HG03469 (cell line): ENCODE measurements at regions not wholly inside any gene's neighbourhood (a gene's known extent, or its start where the extent isn't known, plus 50 kb on each side); places are given as distances from the start of the nearest gene placed in this dataset.

Source experiments
- ATAC-seq: cut with Tn5 transposase; IDR thresholded peaks from one replicate; pipeline ENCODE4 v1.9.1; 2021; ENCODE audit warnings: mild to moderate bottlenecking, moderate library complexity, moderate number of reproducible peaks; ENCODE audit not compliant: unreplicated experiment

DNA sequence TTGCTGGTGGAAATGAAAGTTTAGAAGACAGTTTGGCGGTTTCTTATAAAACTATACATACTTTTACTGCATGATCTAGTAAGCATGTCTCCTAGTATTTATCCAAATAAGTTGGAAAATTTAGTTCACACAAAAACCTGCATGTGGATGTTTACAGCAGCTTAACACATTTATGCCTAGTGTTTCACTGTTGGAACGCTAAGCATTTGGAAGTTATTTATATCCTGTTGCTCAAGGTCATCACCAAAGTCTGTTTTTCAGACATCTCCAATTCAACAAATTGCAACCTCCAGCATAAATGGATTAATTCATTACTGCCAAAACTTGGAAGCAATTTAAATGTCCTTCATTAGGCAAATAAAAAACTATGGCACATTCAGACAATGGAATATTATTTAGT is 461.8 kb downstream of the SUCLA2 start:
- ATAC-seq: no peak

DNA sequence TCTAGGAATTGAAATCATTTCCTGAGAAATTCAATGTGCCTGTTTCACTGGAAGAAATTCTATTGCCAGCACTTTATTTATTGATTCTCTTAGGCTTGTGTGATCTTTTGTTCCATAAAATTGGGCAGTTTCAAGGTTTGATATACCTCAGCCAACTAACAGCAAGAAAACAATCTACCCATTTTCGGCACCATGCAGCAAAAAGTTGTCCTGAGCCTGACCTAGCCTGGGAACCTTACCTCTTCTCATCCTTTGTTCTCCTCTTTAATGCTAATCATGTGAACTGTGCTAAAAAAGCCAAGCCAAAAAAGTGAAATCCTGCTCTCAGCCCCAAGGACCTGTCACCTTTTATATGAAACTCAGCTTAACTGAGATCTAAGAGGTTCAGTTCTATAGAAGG is 477.3 kb downstream of the SUCLA2 start:
- ATAC-seq: no peak

DNA sequence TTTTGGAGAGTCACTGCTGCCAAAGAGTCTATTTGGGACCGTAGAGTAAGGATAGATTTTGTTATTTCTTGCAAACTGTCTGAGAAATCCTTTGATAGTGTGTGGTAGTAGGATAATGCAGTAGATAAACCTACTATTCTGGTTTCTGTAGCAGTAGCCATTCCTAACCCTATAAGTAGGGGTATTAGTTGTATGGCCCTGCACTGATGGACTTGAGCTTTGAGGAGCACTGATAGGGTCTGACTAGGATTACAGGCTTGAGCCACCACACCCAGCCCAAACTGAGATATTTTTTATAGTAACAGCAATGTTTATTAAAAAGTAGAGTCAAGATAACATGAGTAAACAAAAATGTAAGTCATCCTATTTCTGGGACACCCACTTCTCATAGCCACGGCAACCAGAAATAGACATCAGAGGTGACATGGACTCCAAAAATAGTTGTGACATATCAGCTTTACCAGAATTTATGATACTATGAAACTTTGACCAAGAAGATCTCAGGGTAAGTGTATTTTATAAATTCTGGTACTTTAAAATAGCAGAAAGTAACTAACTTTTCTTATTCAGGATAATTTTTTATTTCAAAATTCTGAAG is 479.1 kb downstream of the SUCLA2 start:
- ATAC-seq: no peak

DNA sequence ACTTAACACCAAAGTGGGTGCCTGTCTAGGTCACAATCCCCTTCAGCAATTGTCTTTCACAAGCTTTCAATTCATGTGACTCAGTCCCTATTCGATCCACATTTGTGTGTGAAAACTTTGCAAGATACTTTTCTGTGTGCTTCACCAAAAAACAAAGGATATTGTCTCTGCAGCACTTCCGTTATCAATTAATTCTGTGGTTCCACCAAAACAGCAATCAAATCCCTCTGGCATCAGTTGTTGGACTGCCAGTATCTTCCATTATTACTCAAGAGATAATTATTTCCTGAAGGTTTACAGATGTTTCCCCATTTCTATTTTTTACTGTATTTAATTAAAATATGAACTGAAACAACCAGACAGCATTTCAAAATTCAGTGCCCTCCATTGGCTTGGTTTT is 481.4 kb downstream of the SUCLA2 start:
- ATAC-seq: no peak

DNA sequence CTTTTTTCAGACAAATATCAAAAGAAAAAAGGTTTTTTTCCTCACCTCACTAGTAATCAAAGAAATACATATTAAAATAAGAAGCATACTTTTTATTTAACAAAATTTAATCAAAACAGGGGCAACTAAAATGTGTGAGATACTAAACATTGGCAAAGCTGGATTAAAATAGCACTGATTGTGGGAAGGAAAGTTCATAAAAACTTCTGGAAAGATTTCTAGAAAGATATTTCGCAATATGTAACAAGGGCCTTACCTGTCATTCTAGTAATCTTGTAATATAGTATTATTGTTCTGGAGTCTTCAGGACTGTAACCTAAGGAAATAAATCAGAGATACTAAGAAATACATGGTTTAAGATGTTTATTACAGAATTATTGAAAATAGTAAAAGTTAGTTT is 482.5 kb downstream of the SUCLA2 start:
- no peak for ATAC-seq

DNA sequence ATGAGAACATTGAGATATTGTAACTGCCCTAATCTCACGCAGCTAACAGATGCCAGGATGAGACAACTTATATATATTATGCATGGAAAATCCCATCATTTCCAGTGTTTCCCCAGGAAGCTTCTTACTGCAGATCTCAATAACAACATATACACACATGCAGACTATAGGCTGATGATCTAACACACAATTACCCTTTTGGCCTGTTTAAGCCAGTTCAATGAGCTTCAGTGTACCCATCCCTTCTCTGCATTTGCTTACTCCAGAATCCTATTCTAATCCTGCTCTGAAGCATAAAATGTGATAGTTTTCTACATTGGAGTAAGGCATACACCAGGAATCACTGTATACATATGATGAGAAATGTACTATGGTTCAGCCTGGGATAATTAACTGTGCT is 489.4 kb downstream of the SUCLA2 start:
- no peak for ATAC-seq

DNA sequence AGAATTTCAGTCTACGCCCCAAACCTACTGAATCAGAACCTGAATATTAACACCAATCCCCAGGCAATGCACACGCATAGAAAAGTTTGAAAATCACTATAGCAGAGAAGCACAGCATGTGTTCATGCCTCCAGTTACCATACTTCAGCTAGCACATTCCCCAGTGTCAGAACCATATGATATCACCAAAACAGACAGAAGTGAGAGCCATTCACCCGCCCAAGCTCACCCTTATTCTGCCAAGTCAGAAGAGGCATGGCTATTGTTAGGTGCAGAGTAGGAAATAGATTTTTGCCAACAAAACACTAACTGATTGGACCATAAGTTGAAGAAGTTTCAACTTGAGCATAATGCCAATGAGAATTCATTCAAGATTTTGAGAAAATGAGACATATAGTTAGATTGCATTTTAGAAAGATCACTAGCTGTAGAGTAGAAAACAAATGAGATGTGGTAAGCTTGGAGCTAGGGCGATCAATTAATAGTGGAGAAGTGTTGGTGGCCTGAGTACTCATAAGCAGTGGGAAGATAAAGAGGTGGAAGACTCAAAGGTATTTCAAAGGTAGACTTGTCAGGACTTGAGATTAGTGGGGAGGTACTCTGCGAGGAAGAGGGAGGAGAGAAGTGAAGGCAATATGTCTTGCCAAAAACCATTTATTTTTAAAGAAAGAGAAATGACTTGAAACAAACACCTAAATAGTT is 492.4 kb downstream of the SUCLA2 start:
- ATAC-seq: no peak

DNA sequence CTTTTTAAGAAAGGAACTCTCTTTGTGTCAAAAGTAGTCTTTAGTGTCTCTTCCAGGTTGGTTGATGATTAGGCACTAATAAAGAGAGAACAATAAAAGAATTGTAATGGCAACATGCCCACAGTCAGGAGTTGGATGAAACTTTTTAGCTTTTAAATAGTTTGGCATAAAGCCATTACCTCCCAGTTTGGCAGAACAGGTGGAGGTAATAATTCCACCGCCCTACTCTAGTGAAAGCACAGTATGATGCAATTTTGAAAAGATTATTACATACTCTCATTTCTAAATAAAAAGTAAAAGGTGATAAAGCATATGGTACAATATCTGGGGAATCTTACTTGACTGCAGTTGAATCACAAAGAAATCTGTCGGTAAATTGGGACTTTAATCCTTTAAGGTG is 497.6 kb downstream of the SUCLA2 start:
- ATAC-seq: no peak

DNA sequence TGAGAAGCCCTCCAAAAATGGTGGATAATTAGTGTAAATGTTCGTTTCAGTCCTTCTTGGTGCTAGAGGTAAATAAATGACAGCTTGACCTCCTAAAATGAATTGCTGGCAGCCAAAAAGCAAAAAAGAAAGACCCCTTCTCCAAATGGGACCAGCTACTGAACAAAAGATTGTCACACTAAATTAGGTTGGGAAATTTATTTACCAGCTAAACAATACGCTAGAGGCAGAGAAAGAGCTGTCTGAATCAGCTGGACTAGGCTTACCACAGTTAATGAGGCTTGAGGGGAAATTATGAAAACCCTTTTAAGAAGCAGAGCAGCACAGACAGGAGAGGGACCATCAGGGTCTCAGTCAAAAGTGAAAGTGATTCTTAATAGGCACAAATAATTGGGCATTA is 498.9 kb downstream of the SUCLA2 start:
- no peak for ATAC-seq

DNA sequence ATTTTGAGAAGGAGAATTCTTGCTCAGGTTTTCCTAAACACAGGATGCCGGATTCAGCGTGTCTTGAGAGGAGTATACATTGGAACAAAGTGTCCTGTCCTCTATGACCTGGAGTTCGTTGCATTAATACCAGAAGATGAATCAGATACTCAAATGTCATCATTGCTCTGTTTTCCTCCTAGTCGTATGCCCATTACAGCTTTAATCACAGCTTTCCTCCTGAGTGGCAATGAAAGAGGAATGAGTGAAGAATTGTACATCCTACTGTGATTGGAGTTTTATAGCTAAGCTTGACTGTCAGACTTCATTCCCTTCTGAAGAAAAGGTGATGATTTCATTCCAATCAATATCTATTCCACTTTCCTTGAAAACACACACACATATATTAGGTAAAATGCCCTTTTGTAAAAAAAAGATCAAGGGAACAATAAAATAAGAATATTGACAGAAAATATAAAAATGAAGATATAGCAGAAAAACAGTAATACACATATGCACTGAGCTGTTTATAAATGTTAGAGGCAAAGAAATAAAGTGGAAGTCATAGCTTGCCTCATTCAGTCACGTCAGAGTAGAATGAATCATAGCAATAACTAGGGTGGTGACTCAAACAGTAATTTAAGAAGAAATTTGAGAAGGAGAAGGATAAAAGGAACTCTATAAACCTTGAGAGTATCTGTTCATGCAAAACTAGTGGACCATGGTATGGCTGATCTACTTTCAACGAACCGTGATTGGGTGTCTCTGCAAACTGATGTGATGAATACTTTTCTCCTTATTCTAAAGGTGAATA is 501.5 kb downstream of the SUCLA2 start:
- ATAC-seq: no peak

DNA sequence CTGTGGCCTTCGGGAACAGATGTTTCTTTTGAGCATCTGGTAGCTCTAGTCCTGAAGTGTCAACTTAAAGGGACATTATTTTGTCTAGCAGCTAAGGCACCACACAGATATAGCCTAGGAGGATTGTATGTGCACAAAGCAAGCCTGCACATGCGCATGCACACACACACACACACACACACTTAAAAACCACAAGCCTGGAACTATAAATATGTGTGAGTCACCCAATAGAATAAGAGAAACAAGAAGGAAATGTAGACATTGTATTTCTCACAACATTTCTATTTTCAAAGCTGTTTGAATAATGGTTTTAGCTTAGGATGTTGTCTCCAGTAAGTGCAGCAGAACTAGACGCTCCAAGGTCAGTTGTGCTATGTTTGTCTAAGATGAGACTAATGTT is 516.5 kb downstream of the SUCLA2 start:
- no peak for ATAC-seq

DNA sequence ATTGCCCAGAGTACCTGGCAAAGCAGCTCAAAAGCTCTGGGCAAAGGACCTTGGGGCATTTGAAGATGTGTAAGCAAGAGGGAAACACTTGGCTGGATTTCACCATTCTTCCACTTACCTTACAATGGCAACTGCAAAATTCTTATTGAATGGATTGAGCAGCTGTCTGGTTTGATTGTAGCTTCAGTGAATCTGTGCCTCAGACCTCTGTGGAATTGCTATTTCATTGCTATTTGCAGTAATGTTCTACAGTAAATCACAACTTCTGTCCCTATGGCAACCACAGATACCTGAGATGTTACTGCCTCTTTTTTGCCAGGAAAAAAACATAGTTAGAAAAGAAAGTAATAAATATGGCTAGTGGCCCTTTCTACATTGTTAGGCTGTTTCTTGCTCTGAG is 519.5 kb downstream of the SUCLA2 start:
- ATAC-seq: no peak

DNA sequence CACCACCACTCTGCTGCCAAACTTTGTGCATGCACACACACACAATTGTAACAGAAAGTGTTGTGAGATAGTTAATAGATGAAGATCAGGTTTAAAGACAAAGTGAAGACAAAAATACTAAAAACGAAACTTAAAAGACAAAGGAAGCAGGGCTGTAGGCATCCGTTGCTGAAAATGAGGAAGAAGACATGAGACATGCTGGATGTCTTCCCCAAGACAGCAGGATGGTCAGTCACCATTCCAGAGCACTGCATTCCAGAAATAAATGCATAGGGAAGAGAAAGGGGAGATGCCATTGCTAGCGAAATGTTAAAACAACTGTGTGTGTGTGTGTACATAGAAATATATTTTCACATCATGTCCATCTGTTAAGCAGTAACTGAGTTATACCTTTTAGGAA is 520.1 kb downstream of the SUCLA2 start:
- ATAC-seq: no peak

DNA sequence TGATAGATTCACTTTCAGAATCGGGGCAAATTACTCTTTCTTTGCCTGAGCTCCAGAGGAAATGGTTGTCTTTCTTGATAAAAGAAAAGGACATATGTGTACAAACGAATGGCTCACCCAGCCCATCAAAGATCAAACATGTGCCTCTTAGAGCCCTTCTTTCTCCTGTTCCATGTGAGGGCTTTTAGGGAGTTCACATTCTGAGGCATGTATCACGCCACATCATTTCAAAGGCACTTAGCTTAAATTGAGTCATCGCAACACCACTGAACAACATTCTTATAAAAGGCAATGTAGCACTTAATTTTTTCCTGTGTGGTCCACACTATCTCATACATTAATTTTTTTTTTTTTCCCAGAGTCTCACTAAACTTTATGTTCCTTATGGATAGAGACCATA is 521.0 kb downstream of the SUCLA2 start:
- no peak for ATAC-seq

DNA sequence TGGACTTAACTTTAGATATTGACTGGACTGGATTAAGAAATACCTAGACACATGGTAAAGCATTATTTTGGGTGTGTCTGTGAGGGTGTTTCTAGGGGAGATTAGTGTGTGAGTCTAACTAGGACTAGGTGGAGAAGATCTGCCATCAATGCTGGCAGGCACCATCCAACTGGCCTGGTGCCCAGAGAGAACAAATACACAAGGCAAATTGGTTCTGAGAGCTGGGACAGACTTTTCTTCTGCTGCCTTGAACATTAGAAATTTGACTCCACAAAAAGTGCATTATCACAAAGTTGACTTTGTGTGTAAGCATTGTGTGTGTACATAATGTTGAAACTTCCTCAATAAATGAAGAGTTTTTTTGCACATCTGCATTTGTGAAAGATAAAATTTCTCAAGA is 522.1 kb downstream of the SUCLA2 start:
- no peak for ATAC-seq

DNA sequence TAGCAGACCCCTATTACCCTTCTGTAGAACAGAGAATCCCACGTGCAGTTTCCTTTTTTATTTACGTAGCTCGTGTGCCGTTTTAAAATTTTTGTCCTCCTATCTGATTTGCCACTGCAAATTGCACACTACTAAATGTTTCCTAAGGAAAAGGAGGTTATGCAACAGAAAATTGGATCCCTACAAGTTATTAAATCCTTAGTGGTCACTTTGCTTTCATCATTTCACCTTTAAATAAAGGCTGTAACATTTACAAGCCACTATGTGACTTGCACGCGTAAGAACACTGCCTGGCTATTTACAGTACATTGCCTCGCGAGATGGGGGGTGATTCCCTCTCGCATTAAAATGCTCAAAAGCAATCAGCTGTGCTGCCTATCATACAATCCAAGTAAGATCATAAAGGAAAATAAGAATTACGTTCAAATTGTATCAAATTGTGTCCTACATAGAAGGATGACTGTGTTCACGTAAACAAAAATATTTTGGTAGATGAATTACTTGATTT is 525.6 kb downstream of the SUCLA2 start:
- no peak for ATAC-seq

DNA sequence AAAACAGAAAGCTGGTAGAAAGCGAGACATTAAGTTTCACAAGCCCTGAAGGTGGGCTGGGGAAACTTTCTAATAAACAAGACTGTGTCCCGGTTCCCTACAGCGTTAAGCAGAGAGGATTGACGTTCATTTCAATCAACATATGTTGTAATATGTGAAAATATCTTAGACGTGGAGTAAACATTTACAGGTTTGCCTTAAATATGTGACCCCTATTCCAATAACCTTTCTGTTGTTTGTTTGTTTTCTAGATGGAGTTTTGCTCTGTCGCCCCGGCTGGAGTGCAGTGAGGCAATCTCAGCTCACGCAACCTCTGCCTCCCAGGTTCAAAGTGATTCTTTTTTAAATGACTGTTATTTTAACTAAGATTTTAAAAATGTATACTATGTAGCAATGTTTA is 526.2 kb downstream of the SUCLA2 start:
- ATAC-seq: no peak

DNA sequence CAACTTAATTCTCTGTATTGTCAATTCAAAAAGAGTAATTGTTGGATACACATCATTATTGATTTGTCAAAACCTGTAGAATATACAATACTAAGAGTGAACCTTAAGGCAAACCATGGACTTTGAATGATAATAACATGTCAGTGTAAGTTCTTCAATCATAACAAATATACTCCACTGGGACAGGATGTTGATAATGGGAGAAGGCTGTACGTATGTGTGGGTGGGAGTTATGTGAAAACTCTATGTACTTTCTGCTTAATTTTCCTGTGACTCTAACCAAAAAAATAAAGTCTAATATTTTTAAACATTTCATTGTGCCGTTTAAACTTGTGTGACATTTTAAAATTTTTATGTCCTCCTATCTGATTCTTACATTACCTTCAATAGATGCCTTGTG is 526.7 kb downstream of the SUCLA2 start:
- no peak for ATAC-seq

DNA sequence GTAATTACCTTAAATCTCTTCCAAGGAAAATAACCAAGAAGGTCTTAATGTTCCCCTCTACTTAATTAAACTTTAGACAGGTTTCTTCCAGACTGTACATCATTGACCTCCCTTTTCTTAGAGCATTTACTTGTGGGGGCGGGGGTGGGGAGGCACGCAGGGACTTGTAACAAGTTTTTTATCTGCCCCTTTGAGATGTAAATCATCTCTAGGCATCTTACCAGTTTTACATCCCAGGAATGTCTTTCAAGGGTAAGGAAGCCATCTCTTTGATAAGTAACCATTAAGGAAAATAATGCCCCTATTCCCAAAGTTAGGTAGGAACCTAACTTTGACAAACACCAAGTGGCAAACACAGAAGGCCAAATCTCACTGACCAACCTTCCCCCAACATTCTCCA is 528.6 kb downstream of the SUCLA2 start:
- ATAC-seq: no peak

DNA sequence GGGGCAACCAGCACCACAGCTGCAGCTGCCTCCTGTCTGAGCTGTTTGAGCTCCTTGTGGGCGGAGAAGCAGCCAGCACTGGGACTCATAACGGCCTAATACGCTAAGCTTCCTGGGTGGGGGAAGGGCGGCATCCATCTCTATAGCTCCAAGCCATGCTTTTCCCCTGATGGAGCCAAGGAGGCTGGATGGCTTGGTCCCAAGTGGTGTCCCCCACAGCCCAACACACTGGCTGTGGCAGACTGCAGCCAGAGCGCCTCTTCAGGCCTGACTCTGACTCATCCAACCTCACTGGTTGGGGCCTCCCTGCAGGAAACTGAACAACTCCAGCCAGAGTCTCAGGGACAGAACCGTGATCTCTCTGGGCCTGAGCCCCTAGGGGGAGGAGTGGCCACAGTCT is 537.3 kb downstream of the SUCLA2 start:
- ATAC-seq: no peak

DNA sequence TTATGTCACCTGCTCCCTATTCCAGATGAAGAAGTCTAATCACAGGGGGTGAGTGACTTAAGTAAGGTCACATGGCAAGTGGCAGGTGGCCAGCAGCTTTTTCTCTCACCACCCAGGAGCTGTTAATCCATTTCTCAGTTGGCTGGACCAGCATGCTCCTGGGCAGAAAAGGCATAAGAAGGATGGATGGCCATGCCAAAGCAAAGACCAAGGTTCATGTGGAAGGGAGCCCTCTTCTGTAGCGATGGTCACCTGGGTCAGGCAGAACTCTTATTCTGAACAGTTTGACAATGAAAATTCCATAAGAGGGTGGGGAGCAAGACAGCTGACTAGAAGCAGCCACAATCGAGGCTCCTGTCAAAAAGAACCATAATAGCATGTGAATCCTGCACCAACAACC is 538.1 kb downstream of the SUCLA2 start:
- no peak for ATAC-seq

DNA sequence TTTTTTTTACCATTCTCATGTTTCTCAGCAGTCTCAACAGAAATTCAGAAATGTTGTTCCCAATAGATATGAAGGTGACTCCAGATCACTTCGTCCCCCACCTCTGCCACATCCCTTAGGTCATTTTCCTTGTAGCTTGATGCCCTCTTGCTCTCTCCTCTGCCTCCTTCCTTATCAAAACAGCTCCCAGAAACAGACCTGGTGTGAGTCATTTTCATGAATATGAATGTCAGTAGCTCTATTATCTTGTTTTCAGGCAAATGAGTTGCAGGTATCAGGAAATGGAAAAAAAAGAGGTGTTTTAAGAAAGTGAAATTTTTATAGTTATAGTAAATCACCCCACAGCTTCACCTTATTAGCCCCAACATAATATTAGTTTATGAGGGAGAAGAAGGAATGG is 539.3 kb downstream of the SUCLA2 start:
- no peak for ATAC-seq
